ENCODE measurements at regions not wholly inside any gene's neighbourhood (a gene's known extent, or its start where the extent isn't known, plus 50 kb on each side); places are given as distances from the start of the nearest gene placed in this dataset.

DNA sequence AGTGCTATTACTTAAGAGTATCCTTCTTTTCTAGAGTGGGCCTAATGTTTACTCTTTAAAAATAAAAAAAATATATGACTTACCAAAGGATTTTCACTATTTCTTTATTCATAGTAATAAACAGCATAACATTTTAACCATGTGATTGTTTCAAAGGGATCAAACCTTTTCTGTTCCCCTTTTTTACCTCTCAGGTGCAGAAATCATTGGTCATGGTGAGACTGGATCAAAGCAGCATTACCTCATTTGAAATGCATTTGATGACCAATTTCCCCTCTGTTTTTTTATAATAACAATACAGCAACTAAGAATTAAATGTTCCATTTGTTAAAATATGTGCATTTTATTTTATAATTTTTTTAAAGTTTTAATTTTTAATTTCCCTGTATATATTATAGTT lies 598.0 kb upstream of the RGMB start:
- no peaks in the 10 kb centered on the region for H3K36me3 ChIP-seq (ENCODE audit: control insufficient read depth in 1 of 2, insufficient read depth in 2 of 2, low read length in 2 of 2)

DNA sequence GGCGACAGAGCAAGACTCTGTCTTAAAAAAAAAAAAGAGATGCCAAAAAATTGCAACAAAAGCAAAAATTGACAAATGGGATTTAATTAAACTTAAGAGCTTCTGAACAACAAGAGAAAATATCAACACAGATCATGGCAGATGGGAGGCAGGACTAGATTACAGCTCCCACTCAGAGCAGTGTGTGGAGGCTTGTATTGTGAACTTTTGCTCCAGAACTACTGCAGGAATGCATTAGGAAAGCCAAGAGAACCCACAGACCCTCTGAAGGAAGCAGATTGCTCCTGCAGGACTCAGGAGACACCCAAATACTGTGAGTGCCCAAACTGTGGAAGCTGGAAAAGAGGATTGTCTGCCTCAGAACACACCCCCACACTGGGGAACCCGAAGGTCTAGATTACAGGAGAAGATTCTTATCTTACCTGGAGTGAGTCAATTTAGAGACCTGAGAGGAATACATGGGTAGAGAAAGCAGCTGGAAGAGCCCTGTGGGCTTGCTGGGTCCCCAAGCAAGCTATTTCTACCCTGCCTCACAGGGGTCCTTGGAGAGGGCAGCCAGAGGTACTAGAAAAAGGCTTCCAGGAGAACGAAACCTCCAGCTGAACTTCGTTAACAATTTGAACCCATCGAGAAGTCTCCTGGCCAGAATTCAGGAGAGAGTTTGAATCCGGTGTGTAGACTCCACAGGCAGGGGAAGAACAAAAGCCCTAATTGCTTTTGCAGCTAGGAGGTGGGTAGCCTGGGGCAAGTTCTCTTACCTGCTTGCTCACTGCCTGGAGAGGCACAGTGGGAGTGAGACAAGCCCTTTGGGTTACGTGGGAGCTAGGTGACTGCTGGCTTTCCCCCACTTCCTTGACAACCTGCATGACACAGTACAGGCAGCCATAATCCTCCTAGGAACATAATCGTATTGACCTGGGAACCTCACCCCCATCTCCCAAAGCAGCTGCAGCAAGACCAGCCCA lies 593.4 kb upstream of the RGMB start:
- Histone ChIP-seq H3K14ac (ENCODE audit: low read length) (no peak overlapping the region), H2BK5ac (ENCODE audit: low read depth, low read length, poor library complexity) (no peak overlapping the region), H3K4me1 (ENCODE audit: control insufficient read depth in 1 of 2, insufficient read depth in 2 of 2, low read length in 2 of 2) (peaks cover 0 to 4% of the 10 kb centered on the region in 2 experiments), H2AK5ac (ENCODE audit: low read length) (no peak overlapping the region), H3K4me2 (ENCODE audit: low read length) (no peak overlapping the region), H3K9me3 (ENCODE audit: insufficient read depth, low read depth, low read length) (peaks cover 3% of the 10 kb centered on the region), H2BK12ac (ENCODE audit: low read length) (no peak overlapping the region), H3K27me3 (ENCODE audit: insufficient read depth, low read length) (no peaks in the 10 kb centered on the region), H3K79me2 (ENCODE audit: control insufficient read depth, insufficient read depth, low read length, poor library complexity) (no peaks in the 10 kb centered on the region), H3K79me1 (ENCODE audit: low read length) (no peaks in the 10 kb centered on the region), H3K4ac (ENCODE audit: low read depth, low read length) (no peak overlapping the region), H3K4me3 (ENCODE audit: low read depth, low read length) (no peak overlapping the region), H2AFZ (ENCODE audit: insufficient read depth, low read length, poor library complexity) (no peak overlapping the region), H4K91ac (ENCODE audit: low read depth, low read length) (no peak overlapping the region), H2BK120ac (ENCODE audit: insufficient read depth, low read length, poor library complexity) (no peak overlapping the region), H3K36me3 (ENCODE audit: control insufficient read depth in 1 of 2, insufficient read depth in 2 of 2, low read length in 2 of 2) (no peaks in the 10 kb centered on the region), H4K12ac (ENCODE audit: low read depth, low read length) (no peak overlapping the region), H3K9ac (ENCODE audit: low read length) (no peak overlapping the region), H3K18ac (ENCODE audit: low read length) (no peak overlapping the region), H3K23ac (ENCODE audit: low read length) (no peak overlapping the region), H3K27ac (ENCODE audit: low read depth, low read length) (no peak overlapping the region), H4K8ac (ENCODE audit: low read depth, low read length) (no peak overlapping the region)
- no peak for DNase-seq
- WGBS (ENCODE audit: extremely low coverage, insufficient coverage, insufficient read length) = no CpG with 5 or more reads among the region's 8 CpGs

More for the DNA sequence above, 598.0 kb upstream of the RGMB start:
- DNase-seq = no peak
- no peak overlapping the region for H3K14ac ChIP-seq (ENCODE audit: low read length)
- no peak overlapping the region for H3K18ac ChIP-seq (ENCODE audit: low read length)
- no peak overlapping the region for H3K27ac ChIP-seq (ENCODE audit: low read depth, low read length)
- no peaks in the 10 kb centered on the region for H3K27me3 ChIP-seq (ENCODE audit: insufficient read depth, low read length)
- no peak overlapping the region for H2BK120ac ChIP-seq (ENCODE audit: insufficient read depth, low read length, poor library complexity)
- H3K23ac ChIP-seq (ENCODE audit: low read length) = no peak overlapping the region
- no peak overlapping the region for H3K4me3 ChIP-seq (ENCODE audit: low read depth, low read length)
- H3K4me2 ChIP-seq (ENCODE audit: low read length) = no peak overlapping the region
- no peak overlapping the region for H4K8ac ChIP-seq (ENCODE audit: low read depth, low read length)
- no peak overlapping the region for H4K91ac ChIP-seq (ENCODE audit: low read depth, low read length)
- H3K9me3 ChIP-seq (ENCODE audit: insufficient read depth, low read depth, low read length) = peaks cover 2% of the 10 kb centered on the region
- no peak overlapping the region for H2AFZ ChIP-seq (ENCODE audit: insufficient read depth, low read length, poor library complexity)
- H3K4ac ChIP-seq (ENCODE audit: low read depth, low read length) = no peak overlapping the region
- H2BK12ac ChIP-seq (ENCODE audit: low read length) = no peak overlapping the region
- peaks cover 0 to 2% of the 10 kb centered on the region in 2 experiments for H3K4me1 ChIP-seq (ENCODE audit: control insufficient read depth in 1 of 2, insufficient read depth in 2 of 2, low read length in 2 of 2)
- no peak overlapping the region for H2AK5ac ChIP-seq (ENCODE audit: low read length)
- H3K79me2 ChIP-seq (ENCODE audit: control insufficient read depth, insufficient read depth, low read length, poor library complexity) = no peaks in the 10 kb centered on the region
- H3K9ac ChIP-seq (ENCODE audit: low read length) = no peak overlapping the region
- H2BK5ac ChIP-seq (ENCODE audit: low read depth, low read length, poor library complexity) = no peak overlapping the region
- H3K79me1 ChIP-seq (ENCODE audit: low read length) = no peaks in the 10 kb centered on the region
- no peak overlapping the region for H4K12ac ChIP-seq (ENCODE audit: low read depth, low read length)

GRCh38 chr5:98186128-98186527 lies 587.3 kb upstream of the RGMB start:
- H3K9ac ChIP-seq (ENCODE audit: low read length) = no peak overlapping the region
- H2AK5ac ChIP-seq (ENCODE audit: low read length) = no peak overlapping the region
- H3K4ac ChIP-seq (ENCODE audit: low read depth, low read length) = no peak overlapping the region
- H2AFZ ChIP-seq (ENCODE audit: insufficient read depth, low read length, poor library complexity) = no peak overlapping the region
- no peak overlapping the region for H3K14ac ChIP-seq (ENCODE audit: low read length)
- no peak overlapping the region for H3K23ac ChIP-seq (ENCODE audit: low read length)
- H3K79me1 ChIP-seq (ENCODE audit: low read length) = no peaks in the 10 kb centered on the region
- no CpG with 5 or more reads among the region's 1 CpG for WGBS (ENCODE audit: extremely low coverage, insufficient coverage, insufficient read length)
- no peaks in the 10 kb centered on the region for H3K36me3 ChIP-seq (ENCODE audit: control insufficient read depth in 1 of 2, insufficient read depth in 2 of 2, low read length in 2 of 2)
- no peak overlapping the region for H4K91ac ChIP-seq (ENCODE audit: low read depth, low read length)
- no peak overlapping the region for H4K12ac ChIP-seq (ENCODE audit: low read depth, low read length)
- no peak overlapping the region for H3K4me2 ChIP-seq (ENCODE audit: low read length)
- no peak overlapping the region for H2BK120ac ChIP-seq (ENCODE audit: insufficient read depth, low read length, poor library complexity)
- no peaks in the 10 kb centered on the region for H3K9me3 ChIP-seq (ENCODE audit: insufficient read depth, low read depth, low read length)
- no peak overlapping the region for H4K8ac ChIP-seq (ENCODE audit: low read depth, low read length)
- no peak overlapping the region for H2BK5ac ChIP-seq (ENCODE audit: low read depth, low read length, poor library complexity)
- DNase-seq = no peak
- H3K79me2 ChIP-seq (ENCODE audit: control insufficient read depth, insufficient read depth, low read length, poor library complexity) = no peaks in the 10 kb centered on the region
- H3K27ac ChIP-seq (ENCODE audit: low read depth, low read length) = no peak overlapping the region
- no peak overlapping the region for H2BK12ac ChIP-seq (ENCODE audit: low read length)
- H3K18ac ChIP-seq (ENCODE audit: low read length) = no peak overlapping the region
- no peaks in the 10 kb centered on the region for H3K4me1 ChIP-seq (ENCODE audit: control insufficient read depth in 1 of 2, insufficient read depth in 2 of 2, low read length in 2 of 2)
- H3K27me3 ChIP-seq (ENCODE audit: insufficient read depth, low read length) = no peaks in the 10 kb centered on the region
- H3K4me3 ChIP-seq (ENCODE audit: low read depth, low read length) = no peak overlapping the region

GRCh38 chr5:98187945-98188344 lies 585.5 kb upstream of the RGMB start:
- Histone ChIP-seq H3K4me1 (ENCODE audit: control insufficient read depth in 1 of 2, insufficient read depth in 2 of 2, low read length in 2 of 2) (no peaks in the 10 kb centered on the region), H2AK5ac (ENCODE audit: low read length) (no peak overlapping the region), H3K79me1 (ENCODE audit: low read length) (no peaks in the 10 kb centered on the region), H3K27ac (ENCODE audit: low read depth, low read length) (no peak overlapping the region), H2BK5ac (ENCODE audit: low read depth, low read length, poor library complexity) (no peak overlapping the region), H3K9ac (ENCODE audit: low read length) (no peak overlapping the region), H3K79me2 (ENCODE audit: control insufficient read depth, insufficient read depth, low read length, poor library complexity) (no peaks in the 10 kb centered on the region), H3K23ac (ENCODE audit: low read length) (no peak overlapping the region), H4K12ac (ENCODE audit: low read depth, low read length) (no peak overlapping the region), H3K18ac (ENCODE audit: low read length) (no peak overlapping the region), H2BK12ac (ENCODE audit: low read length) (no peak overlapping the region), H3K4me3 (ENCODE audit: low read depth, low read length) (no peak overlapping the region), H3K27me3 (ENCODE audit: insufficient read depth, low read length) (no peaks in the 10 kb centered on the region), H3K14ac (ENCODE audit: low read length) (no peak overlapping the region), H4K91ac (ENCODE audit: low read depth, low read length) (no peak overlapping the region), H2BK120ac (ENCODE audit: insufficient read depth, low read length, poor library complexity) (no peak overlapping the region), H4K8ac (ENCODE audit: low read depth, low read length) (no peak overlapping the region), H3K9me3 (ENCODE audit: insufficient read depth, low read depth, low read length) (no peaks in the 10 kb centered on the region), H3K4me2 (ENCODE audit: low read length) (no peak overlapping the region), H3K36me3 (ENCODE audit: control insufficient read depth in 1 of 2, insufficient read depth in 2 of 2, low read length in 2 of 2) (no peaks in the 10 kb centered on the region), H3K4ac (ENCODE audit: low read depth, low read length) (no peak overlapping the region), H2AFZ (ENCODE audit: insufficient read depth, low read length, poor library complexity) (no peak overlapping the region)
- no peak for DNase-seq
- no CpG with 5 or more reads among the region's 1 CpG for WGBS (ENCODE audit: extremely low coverage, insufficient coverage, insufficient read length)
